ENCODE measurements at regions not wholly inside any gene's neighbourhood (a gene's known extent, or its start where the extent isn't known, plus 50 kb on each side); places are given as distances from the start of the nearest gene placed in this dataset.

GRCh38 chr10:85193796-85194195 is 865.4 kb downstream of the CCSER2 start:
- H3K27me3 ChIP-seq, result no peaks in the 10 kb centered on the region
- H3K9me3 ChIP-seq, result no peaks in the 10 kb centered on the region
- no peaks in the 10 kb centered on the region for H3K36me3 ChIP-seq
- WGBS, 2 donors, result 65 to 73% methylated on average over 3 of the region's 3 CpGs
- no peak overlapping the region for H3K4me3 ChIP-seq
- H3K27ac ChIP-seq, result no peak overlapping the region
- ATAC-seq (no peak), FAIRE-seq (no peak), DNase-seq (no peak)
- intact Hi-C loops (cut with DNase I), result no loop called here
- H3K4me1 ChIP-seq, result peaks cover 0 to 2% (median 0%) of the 10 kb centered on the region in 3 donors
- TF ChIP-seq CTCF (IDR thresholded peaks at IDR 0.05), result no peak

- TF ChIP-seq CTCF (IDR thresholded peaks at IDR 0.05), result no peak
These were observed 866.3 kb downstream of the CCSER2 start for GRCh38 chr10:85194706-85195105.

GRCh38 chr10:85195596-85195995 is 867.2 kb downstream of the CCSER2 start:
- H3K27ac ChIP-seq, result no peak overlapping the region
- TF ChIP-seq CTCF (IDR thresholded peaks at IDR 0.05), result no peak
- H3K36me3 ChIP-seq, result no peaks in the 10 kb centered on the region
- no peaks in the 10 kb centered on the region for H3K27me3 ChIP-seq
- FAIRE-seq (no peak), DNase-seq (no peak), ATAC-seq (no peak)
- intact Hi-C loops (cut with DNase I), result no loop called here
- H3K9me3 ChIP-seq, result no peaks in the 10 kb centered on the region
- H3K4me1 ChIP-seq, result no peaks in the 10 kb centered on the region
- no peak overlapping the region for H3K4me3 ChIP-seq
- 42 to 74% methylated on average over 2 of the region's 2 CpGs for WGBS, 2 donors

More at GRCh38 chr10:85194706-85195105, 866.3 kb downstream of the CCSER2 start:
- no peak for DNase-seq
- no peak for FAIRE-seq
- WGBS, 2 donors, result 73 to 91% methylated on average over 1 of the region's 1 CpG
- intact Hi-C loops (cut with DNase I), result no loop called here
- no peak overlapping the region for H3K4me3 ChIP-seq
- H3K4me1 ChIP-seq, result no peaks in the 10 kb centered on the region
- no peaks in the 10 kb centered on the region for H3K27me3 ChIP-seq
- H3K27ac ChIP-seq, result no peak overlapping the region
- H3K9me3 ChIP-seq, result no peaks in the 10 kb centered on the region
- no peaks in the 10 kb centered on the region for H3K36me3 ChIP-seq
- ATAC-seq, result no peak

GRCh38 chr10:85204814-85205213 is 876.4 kb downstream of the CCSER2 start:
- Histone ChIP-seq H3K27ac (no peak overlapping the region), H3K9me3 (no peaks in the 10 kb centered on the region), H3K36me3 (no peaks in the 10 kb centered on the region), H3K27me3 (no peaks in the 10 kb centered on the region), H3K4me3 (no peak overlapping the region), H3K4me1 (no peaks in the 10 kb centered on the region)
- no peak for TF ChIP-seq CTCF (IDR thresholded peaks at IDR 0.05)
- DNase-seq, result no peak
- no peak for ATAC-seq
- no peak for FAIRE-seq
- intact Hi-C loops (cut with DNase I), result no loop called here
- WGBS, 2 donors, result 54 to 66% methylated on average over 5 of the region's 5 CpGs

- ATAC-seq (no peak), DNase-seq (no peak), FAIRE-seq (no peak)
- H3K4me3 ChIP-seq, result no peak overlapping the region
- TF ChIP-seq CTCF (IDR thresholded peaks at IDR 0.05), result no peak
- WGBS, 2 donors, result 42 to 51% methylated on average over 1 of the region's 1 CpG
- H3K9me3 ChIP-seq, result no peaks in the 10 kb centered on the region
- H3K36me3 ChIP-seq, result no peaks in the 10 kb centered on the region
- no peaks in the 10 kb centered on the region for H3K27me3 ChIP-seq
- intact Hi-C loops (cut with DNase I), result no loop called here
- H3K4me1 ChIP-seq, result no peaks in the 10 kb centered on the region
- H3K27ac ChIP-seq, result no peak overlapping the region
These were observed 884.1 kb downstream of the CCSER2 start for GRCh38 chr10:85212526-85212925.
